Adrenal gland (tissue), 9 donors: ENCODE measurements at regions not wholly inside any gene's neighbourhood (a gene's known extent, or its start where the extent isn't known, plus 50 kb on each side); places are given as distances from the start of the nearest gene placed in this dataset.

Experiments used
- DNase-seq, 7 donors: peaks; one replicate each; pipeline ENCODE4 v3.0.0-alpha.2; 2019 to 2020
- H3K27ac ChIP-seq, 5 donors: fragments of 200-600 bp; sonication (generic) in 4 of 5; 1 replicate in 3 of 5; 2 replicates in 2 of 5; pipeline versions ENCODE4 v1.5.1 to v1.8.0; 2016 to 2020; ENCODE audit warnings: mild to moderate bottlenecking in 1 of 5
- H3K27me3 ChIP-seq: fragments of 200-600 bp; 2 replicates; pipeline ENCODE4 v1.8.0; 2021
- H3K36me3 ChIP-seq, 2 donors: fragments of 200-600 bp; replicated peaks in 1 of 2; 1 replicate in 1 of 2; 2 replicates in 1 of 2; pipeline versions ENCODE4 v1.5.1 to v1.8.0; 2018 to 2022
- H3K4me1 ChIP-seq, 2 donors: fragments of 200-600 bp; replicated peaks in 1 of 2; 1 replicate in 1 of 2; 2 replicates in 1 of 2; pipeline versions ENCODE4 v1.5.1 to v1.8.0; 2018 to 2021
- H3K4me3 ChIP-seq, 4 donors: fragments of 200-600 bp; sonication (generic) in 3 of 4; one replicate each; pipeline ENCODE4 v1.5.1; 2016 to 2018
- H3K9me3 ChIP-seq, 3 donors: fragments of 200-600 bp; sonication (generic) in 1 of 3; replicated peaks in 1 of 3; 1 replicate in 2 of 3; 2 replicates in 1 of 3; pipeline versions ENCODE4 v1.5.1 to v1.8.0; 2016 to 2021
- POLR2A ChIP-seq, 2 donors: fragments of 450-650 bp; IDR thresholded peaks; one replicate each; pipeline ENCODE4 v1.6.1; 2017; ENCODE audit warnings: antibody characterized with exemption in 2 of 2, mild to moderate bottlenecking in 2 of 2, moderate library complexity in 1 of 2
- WGBS, 4 donors: extraction: QIAGEN DNeasy Blood & Tissue Kit in 2 of 4; methylation state at CpG; one replicate each; pipeline versions ENCODE4 v1.1.5 to v1.1.7; 2013 to 2017; 5-methylcytosine and 5-hydroxymethylcytosine counted together
- intact Hi-C, 2 donors: fragments of 100-400 bp; cut with DNase I; formaldehyde crosslinking; loops; one replicate each; pipeline versions ENCODE4 v1.14.1 to v1.15.0; 2022 to 2023
- TF ChIP-seq, protein P1 (sequence below), 6 experiments: fragments of 450-650 bp in 4 of 6; fragments of 200-600 bp in 2 of 6; sonication (generic) in 1 of 6; IDR thresholded peaks; 1 replicate in 5 of 6; 2 replicates in 1 of 6; pipeline versions ENCODE4 v1.5.1 to v1.8.0; 2016 to 2021; ENCODE audit warnings: antibody characterized with exemption in 6 of 6, mild to moderate bottlenecking in 2 of 6, moderate library complexity in 1 of 6
- donor health status: healthy with polysubstance abuse.
- donor health status: Bipolar disorder and iron deficiency.
- donor health status: DM: yes; HTN: yes; CAD: no.
- donor health status: DM: no; HTN: no; CAD: no.
- donor health status: DM: no; HTN: no; CAD: no.

DNA sequence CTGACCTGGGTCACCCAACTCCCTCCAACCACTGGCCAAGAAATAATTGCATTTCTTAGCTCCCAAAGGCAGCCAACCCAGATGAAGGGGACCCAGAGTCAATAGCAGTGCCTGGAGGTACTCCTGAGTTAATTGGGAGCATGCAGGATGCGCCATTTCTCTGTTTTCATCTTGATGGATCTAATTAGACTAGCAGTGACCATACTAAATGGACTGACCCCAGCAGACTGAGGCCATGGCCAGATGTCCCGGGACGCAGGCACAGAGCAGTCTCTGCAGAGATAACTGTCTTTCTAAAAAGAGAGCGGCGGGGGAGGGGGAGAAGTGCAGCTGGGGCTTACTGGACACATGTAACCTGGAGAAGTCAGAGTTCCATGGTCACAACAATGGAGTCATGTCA is 53.2 kb upstream of the CMKLR1 start:
- no peaks in the 10 kb centered on the region for H3K4me1 ChIP-seq
- no peak overlapping the region for H3K4me3 ChIP-seq
- no peaks in the 10 kb centered on the region for H3K27me3 ChIP-seq
- H3K9me3 ChIP-seq = no peaks in the 10 kb centered on the region
- H3K36me3 ChIP-seq = no peaks in the 10 kb centered on the region
- H3K27ac ChIP-seq = no peak overlapping the region
- DNase-seq = no peak
- intact Hi-C loops = no loop called here
- WGBS, 4 donors = 59 to 73% (median 66%) methylated on average over 5 of the region's 5 CpGs
- TF ChIP-seq, protein P1, sequence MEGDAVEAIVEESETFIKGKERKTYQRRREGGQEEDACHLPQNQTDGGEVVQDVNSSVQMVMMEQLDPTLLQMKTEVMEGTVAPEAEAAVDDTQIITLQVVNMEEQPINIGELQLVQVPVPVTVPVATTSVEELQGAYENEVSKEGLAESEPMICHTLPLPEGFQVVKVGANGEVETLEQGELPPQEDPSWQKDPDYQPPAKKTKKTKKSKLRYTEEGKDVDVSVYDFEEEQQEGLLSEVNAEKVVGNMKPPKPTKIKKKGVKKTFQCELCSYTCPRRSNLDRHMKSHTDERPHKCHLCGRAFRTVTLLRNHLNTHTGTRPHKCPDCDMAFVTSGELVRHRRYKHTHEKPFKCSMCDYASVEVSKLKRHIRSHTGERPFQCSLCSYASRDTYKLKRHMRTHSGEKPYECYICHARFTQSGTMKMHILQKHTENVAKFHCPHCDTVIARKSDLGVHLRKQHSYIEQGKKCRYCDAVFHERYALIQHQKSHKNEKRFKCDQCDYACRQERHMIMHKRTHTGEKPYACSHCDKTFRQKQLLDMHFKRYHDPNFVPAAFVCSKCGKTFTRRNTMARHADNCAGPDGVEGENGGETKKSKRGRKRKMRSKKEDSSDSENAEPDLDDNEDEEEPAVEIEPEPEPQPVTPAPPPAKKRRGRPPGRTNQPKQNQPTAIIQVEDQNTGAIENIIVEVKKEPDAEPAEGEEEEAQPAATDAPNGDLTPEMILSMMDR (IDR thresholded peaks at IDR 0.05) = no peak
- no peak for TF ChIP-seq POLR2A (IDR thresholded peaks at IDR 0.05)

DNA sequence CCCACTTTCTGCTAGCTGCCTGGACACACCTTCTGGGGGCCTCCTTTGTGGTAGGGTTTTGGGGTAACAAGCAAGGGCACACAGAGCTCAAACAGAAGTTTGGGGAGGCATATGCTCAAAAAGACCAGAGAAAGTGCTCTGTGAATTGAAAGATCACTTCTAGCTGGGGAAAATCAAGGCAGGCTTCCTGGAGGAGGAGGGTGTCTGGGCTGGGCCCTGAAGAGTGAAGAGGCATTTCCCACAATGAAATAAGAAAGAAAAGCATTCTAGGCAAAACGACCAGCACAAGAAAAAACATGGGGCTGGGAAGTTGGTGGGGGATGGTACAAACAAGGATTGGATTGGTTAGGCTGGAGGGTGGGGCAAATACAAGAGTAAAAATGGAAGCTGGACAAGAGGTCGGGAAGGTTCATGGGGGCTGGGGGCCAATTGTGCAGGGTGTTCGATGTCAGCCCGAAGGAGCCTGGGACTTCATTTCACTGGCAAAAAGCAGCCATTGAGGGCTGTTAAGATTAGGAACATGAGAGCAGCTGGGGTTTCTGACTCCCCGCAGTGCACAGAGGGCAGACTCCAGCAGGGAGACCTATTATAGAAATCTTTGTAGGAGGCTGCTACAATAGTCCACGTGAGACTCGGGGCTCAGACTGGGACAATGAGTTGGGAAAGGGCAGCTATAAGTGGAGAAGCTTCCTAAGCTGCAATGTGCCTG is 51.5 kb upstream of the CMKLR1 start:
- Histone ChIP-seq H3K27ac (no peak overlapping the region), H3K36me3 (no peaks in the 10 kb centered on the region), H3K27me3 (no peaks in the 10 kb centered on the region), H3K4me3 (no peak overlapping the region), H3K4me1 (no peaks in the 10 kb centered on the region), H3K9me3 (no peaks in the 10 kb centered on the region)
- WGBS, 4 donors = 25 to 31% (median 27%) methylated on average over 7 of the region's 7 CpGs
- intact Hi-C loops = no loop called here
- DNase-seq = no peak
- TF ChIP-seq, protein P1 (IDR thresholded peaks at IDR 0.05) = no peak
- no peak for TF ChIP-seq POLR2A (IDR thresholded peaks at IDR 0.05)

DNA sequence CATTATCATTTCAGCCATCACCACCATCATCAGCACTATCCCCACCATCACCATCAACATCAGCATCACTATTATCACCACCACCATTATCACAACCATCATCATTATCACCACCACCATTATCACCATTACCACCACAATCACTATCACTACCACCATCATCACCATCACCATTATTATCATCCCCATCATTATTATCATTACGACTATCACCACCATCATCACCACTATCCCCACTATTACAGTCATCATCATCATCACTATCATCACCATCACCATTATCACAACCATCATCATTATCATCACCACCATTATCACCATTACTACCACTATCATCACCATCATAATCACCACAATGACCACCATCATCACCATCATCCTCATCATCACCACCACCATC is 50.4 kb upstream of the CMKLR1 start:
- H3K36me3 ChIP-seq = no peaks in the 10 kb centered on the region
- intact Hi-C loops = no loop called here
- H3K27me3 ChIP-seq = no peaks in the 10 kb centered on the region
- no peak overlapping the region for H3K27ac ChIP-seq
- no peaks in the 10 kb centered on the region for H3K9me3 ChIP-seq
- no peak overlapping the region for H3K4me3 ChIP-seq
- WGBS, 4 donors = 71 to 93% (median 84%) methylated on average over 1 of the region's 1 CpG
- no peaks in the 10 kb centered on the region for H3K4me1 ChIP-seq
- no peak for TF ChIP-seq POLR2A (IDR thresholded peaks at IDR 0.05)
- TF ChIP-seq, protein P1 (IDR thresholded peaks at IDR 0.05) = no peak
- DNase-seq = no peak
